HL-60 (cell line): ENCODE measurements at regions not wholly inside any gene's neighbourhood (a gene's known extent, or its start where the extent isn't known, plus 50 kb on each side); places are given as distances from the start of the nearest gene placed in this dataset.

Source experiments
- CTCF ChIP-seq: IDR thresholded peaks from one replicate; pipeline ENCODE4 v1.5.1; 2011; ENCODE audit warnings: low read length, control low read depth, inconsistent platforms; ENCODE audit not compliant: insufficient read depth
- REST ChIP-seq: IDR thresholded peaks from 2 replicates; pipeline ENCODE4 v1.6.1; 2012; ENCODE audit warnings: low read depth; ENCODE audit not compliant: insufficient replicate concordance

- no peak for TF ChIP-seq CTCF
- no peak for TF ChIP-seq REST
Observed at GRCh38 chr13:50396001-50396400, 380.8 kb downstream of the KCNRG start.
